ENCODE measurements at regions not wholly inside any gene's neighbourhood (a gene's known extent, or its start where the extent isn't known, plus 50 kb on each side); places are given as distances from the start of the nearest gene placed in this dataset.
"Not testable (repeated sequence)": the region's sequence is repeated elsewhere in the genome, so short reads cannot be mapped to it uniquely, and the experiment has no call there.

- DNase-seq: no peak
Measured at GRCh38 chr10:29712108-29712507, 77.3 kb upstream of the SVIL start.

GRCh38 chr10:29710128-29710527 lies 75.4 kb upstream of the SVIL start:
- no peak for DNase-seq

GRCh38 chr10:29709484-29710002 lies 74.8 kb upstream of the SVIL start:
- no peak for DNase-seq

GRCh38 chr10:29703271-29703670 lies 68.5 kb upstream of the SVIL start:
- no peak for DNase-seq

GRCh38 chr10:29702273-29703164 lies 67.7 kb upstream of the SVIL start:
- no peak for DNase-seq

- DNase-seq: no peak
Measured at GRCh38 chr10:29701306-29701705, 66.5 kb upstream of the SVIL start.

- DNase-seq: no peak
Measured at GRCh38 chr10:29699621-29700020, 64.8 kb upstream of the SVIL start.

GRCh38 chr10:29698773-29699490 lies 64.2 kb upstream of the SVIL start:
- DNase-seq: no peak

GRCh38 chr10:29696581-29696980 lies 61.8 kb upstream of the SVIL start:
- not testable (repeated sequence) for DNase-seq

GRCh38 chr10:29694121-29694520 lies 59.4 kb upstream of the SVIL start:
- DNase-seq: no peak

- DNase-seq: no peak
Measured at GRCh38 chr10:29692121-29692539, 57.4 kb upstream of the SVIL start.

- DNase-seq: no peak
Measured at GRCh38 chr10:29691564-29692072, 56.8 kb upstream of the SVIL start.

- DNase-seq: peak; percentile 8
Measured at GRCh38 chr10:29689001-29689400, 54.2 kb upstream of the SVIL start.

- DNase-seq: no peak
Measured at GRCh38 chr10:29688230-29688661, 53.5 kb upstream of the SVIL start.

- DNase-seq: no peak
Measured at GRCh38 chr10:29687421-29688164, 52.8 kb upstream of the SVIL start.

- no peak for DNase-seq
Measured at GRCh38 chr10:29685506-29685905, 50.7 kb upstream of the SVIL start.

Measured in stimulated activated naive CD4-positive, alpha-beta T cell treated with Interleukin-2 at 50 U/mL for 16 hours (primary cell).